ENCODE measurements at regions not wholly inside any gene's neighbourhood (a gene's known extent, or its start where the extent isn't known, plus 50 kb on each side); places are given as distances from the start of the nearest gene placed in this dataset.

DNA sequence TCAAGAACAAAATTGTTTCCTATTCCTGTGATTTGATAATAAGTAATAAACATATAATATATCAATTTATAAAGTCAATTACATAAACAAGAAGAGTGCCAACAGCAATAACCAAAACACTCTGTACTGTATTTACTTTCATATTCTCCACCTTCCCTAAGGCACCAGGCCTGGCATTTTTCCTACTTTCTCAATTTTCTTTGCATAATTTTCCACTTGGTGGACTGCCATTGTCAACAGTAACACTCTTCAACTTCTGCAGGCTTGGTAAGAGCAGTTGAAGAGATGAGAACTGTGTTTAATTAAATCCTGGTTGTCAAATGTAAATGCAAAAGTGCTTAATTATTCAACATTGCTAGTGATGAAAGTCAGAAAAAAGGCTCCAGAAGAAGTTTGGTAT lies 229.8 kb upstream of the PLSCR5 start:
- DNase-seq (ENCODE audit: low read depth) = no peak
- no peak overlapping the region for H3K4me3 ChIP-seq (ENCODE audit: low read depth, low read length)
- TF ChIP-seq, protein P1, sequence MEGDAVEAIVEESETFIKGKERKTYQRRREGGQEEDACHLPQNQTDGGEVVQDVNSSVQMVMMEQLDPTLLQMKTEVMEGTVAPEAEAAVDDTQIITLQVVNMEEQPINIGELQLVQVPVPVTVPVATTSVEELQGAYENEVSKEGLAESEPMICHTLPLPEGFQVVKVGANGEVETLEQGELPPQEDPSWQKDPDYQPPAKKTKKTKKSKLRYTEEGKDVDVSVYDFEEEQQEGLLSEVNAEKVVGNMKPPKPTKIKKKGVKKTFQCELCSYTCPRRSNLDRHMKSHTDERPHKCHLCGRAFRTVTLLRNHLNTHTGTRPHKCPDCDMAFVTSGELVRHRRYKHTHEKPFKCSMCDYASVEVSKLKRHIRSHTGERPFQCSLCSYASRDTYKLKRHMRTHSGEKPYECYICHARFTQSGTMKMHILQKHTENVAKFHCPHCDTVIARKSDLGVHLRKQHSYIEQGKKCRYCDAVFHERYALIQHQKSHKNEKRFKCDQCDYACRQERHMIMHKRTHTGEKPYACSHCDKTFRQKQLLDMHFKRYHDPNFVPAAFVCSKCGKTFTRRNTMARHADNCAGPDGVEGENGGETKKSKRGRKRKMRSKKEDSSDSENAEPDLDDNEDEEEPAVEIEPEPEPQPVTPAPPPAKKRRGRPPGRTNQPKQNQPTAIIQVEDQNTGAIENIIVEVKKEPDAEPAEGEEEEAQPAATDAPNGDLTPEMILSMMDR (IDR thresholded peaks at IDR 0.05; ENCODE audit: insufficient read depth, low read depth, low read length, missing control alignments) = no peak

DNA sequence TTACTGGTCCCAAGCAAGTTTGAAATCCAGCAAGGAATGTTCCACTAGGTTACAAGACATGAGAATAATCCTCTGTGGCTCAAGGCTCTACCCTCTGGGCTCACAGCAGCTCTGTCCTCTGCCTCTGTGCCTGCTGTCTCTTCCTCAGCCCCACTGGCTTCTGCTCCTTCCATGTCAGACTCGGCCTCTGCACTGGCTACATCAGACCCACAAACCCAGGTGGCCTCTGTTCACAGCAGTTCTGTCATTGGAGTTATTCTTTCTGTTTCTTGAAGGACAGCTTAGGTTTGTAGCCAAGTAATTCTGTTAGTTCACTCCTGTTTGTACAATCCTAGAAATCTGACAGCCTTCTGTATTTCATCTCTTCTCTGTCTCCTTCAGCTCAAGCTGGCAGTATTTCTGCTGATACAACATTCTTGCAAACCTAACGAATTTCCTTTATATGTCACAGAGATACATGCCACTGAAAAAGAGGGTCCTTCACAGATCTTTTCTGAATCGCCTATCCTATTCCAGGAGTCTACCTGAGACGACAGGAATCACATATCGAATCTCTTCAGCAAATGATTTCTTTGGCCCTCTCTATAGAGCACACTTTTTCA lies 227.8 kb upstream of the PLSCR5 start:
- TF ChIP-seq, protein P1 (IDR thresholded peaks at IDR 0.05; ENCODE audit: insufficient read depth, low read depth, low read length, missing control alignments) = no peak
- DNase-seq (ENCODE audit: low read depth) = no peak
- no peak overlapping the region for H3K4me3 ChIP-seq (ENCODE audit: low read depth, low read length)

DNA sequence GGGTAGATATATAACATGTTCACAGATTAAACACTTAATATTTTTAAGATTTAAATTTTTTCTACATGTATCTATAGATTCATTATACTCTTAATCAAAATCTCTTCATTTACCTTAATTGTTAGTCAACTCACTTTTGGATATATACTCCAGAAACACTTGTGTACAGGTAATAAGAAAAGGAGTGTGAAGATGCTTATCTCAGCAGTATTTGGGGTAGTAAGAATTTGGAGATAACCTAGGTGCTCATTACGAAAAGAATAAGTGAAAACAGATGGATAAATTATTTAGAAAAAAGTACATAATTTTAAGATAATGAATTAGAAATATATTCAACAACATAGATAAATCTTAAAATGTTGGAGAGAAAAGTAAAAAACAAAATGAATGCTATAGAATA lies 226.5 kb upstream of the PLSCR5 start:
- TF ChIP-seq, protein P1 (IDR thresholded peaks at IDR 0.05; ENCODE audit: insufficient read depth, low read depth, low read length, missing control alignments) = no peak
- DNase-seq (ENCODE audit: low read depth) = no peak
- no peak overlapping the region for H3K4me3 ChIP-seq (ENCODE audit: low read depth, low read length)

DNA sequence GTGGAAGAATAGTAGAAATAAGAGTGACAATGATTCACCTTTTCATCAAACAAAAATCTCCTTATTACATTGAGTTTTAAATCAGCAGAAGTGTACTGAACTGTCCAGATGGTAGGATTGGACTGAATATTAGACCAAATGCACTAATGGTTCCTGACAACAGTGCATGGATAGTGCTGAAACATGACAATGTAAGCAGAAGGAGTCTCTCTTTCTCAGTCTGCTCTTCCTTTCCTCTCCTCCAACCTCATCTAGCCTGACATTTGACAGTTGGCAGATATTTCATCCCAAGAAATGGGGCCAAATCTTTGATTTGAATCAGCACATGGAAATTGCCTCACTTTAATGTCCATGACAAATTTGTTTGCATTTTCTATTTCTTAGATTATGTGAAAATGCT lies 225.1 kb upstream of the PLSCR5 start:
- DNase-seq (ENCODE audit: low read depth) = no peak
- TF ChIP-seq, protein P1 (IDR thresholded peaks at IDR 0.05; ENCODE audit: insufficient read depth, low read depth, low read length, missing control alignments) = no peak
- no peak overlapping the region for H3K4me3 ChIP-seq (ENCODE audit: low read depth, low read length)

DNA sequence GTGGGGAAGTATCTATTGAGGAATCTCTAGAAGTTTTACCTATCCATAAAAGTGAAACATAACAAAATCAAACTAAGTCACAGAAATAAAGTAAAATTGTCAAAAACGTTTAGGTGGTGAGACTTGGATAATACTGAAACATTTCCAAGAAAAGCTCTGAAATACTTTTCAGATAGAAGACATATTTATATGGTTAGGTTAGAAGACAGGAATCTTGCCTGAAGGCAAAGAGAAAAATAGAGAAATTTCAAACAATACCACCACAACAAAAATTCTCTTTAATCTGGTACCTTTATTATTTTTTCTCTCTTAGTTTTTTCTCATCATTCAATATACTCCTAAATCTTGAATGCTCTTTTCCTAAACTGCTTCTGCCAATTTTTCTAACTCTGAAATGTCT lies 222.7 kb upstream of the PLSCR5 start:
- no peak for DNase-seq (ENCODE audit: low read depth)
- TF ChIP-seq, protein P1 (IDR thresholded peaks at IDR 0.05; ENCODE audit: insufficient read depth, low read depth, low read length, missing control alignments) = no peak
- no peak overlapping the region for H3K4me3 ChIP-seq (ENCODE audit: low read depth, low read length)

DNA sequence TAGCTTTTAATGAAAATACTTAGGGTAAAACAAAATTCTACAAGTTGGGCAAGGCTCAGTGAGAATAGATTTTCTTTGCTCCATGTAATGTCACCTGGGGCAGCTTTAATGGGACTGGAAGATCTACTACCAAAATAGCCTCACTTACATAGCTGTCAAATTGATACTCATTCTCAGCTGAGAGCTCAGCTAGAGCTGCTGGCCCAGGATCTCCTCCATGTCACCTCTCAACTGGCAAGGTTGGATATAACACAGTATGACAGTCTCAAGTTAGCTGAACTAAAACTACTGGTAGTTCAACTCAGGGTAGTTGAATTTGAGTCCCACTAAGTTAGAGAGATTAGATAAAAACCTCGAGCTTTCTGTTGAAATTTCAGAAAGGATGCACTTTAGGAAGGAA lies 218.5 kb upstream of the PLSCR5 start:
- DNase-seq (ENCODE audit: low read depth) = no peak
- TF ChIP-seq, protein P1 (IDR thresholded peaks at IDR 0.05; ENCODE audit: insufficient read depth, low read depth, low read length, missing control alignments) = no peak
- H3K4me3 ChIP-seq (ENCODE audit: low read depth, low read length) = no peak overlapping the region

DNA sequence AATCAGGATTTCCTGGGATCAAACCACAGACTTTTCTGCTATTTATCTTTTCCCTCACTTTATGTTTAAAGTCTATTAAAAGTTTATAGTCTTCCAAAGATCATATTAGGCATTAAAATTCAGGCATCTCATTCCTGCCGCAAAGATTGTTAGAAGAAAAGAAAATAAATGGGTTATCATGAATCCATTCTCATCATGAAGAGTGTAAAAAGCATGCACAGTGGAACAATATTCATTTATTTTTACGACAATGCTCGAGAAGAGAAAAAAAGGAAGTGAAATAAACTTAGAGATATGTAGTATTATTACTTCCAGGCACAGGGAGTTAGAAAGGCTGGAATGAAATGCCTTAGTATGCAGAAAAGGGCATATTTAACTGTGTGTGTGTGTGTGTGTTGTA lies 213.7 kb upstream of the PLSCR5 start:
- no peak for DNase-seq (ENCODE audit: low read depth)
- no peak overlapping the region for H3K4me3 ChIP-seq (ENCODE audit: low read depth, low read length)
- TF ChIP-seq, protein P1 (IDR thresholded peaks at IDR 0.05; ENCODE audit: insufficient read depth, low read depth, low read length, missing control alignments) = no peak

All from GM12865 (cell line).